Caco-2 (cell line): ENCODE measurements at regions not wholly inside any gene's neighbourhood (a gene's known extent, or its start where the extent isn't known, plus 50 kb on each side); places are given as distances from the start of the nearest gene placed in this dataset.

Experiments used
- BruUV-seq: library from RNA; stranded (reverse); fragments of 400-500 nt; replicated peaks from 2 replicates; lab custom pipeline; 2021; lab: Mats Ljungman, UMichigan
- CTCF ChIA-PET: fragments of 300-600 bp; sonication (Branson Sonifier 250); formaldehyde crosslinking; loops from one replicate; lab custom pipeline; 2022; ENCODE audit warnings: antibody characterized with exemption; lab: Charles Lee
- POLR2A ChIA-PET: fragments of 300-600 bp; sonication (Branson Sonifier 250); formaldehyde crosslinking; loops from one replicate; lab custom pipeline; 2022; ENCODE audit warnings: antibody characterized with exemption; lab: Charles Lee
- DNase-seq, 2 experiments: peaks; one replicate each; pipeline versions ENCODE4 v3.0.0 to v3.0.0-alpha.2; 2020 to 2022
- H3K27me3 ChIP-seq: replicated peaks from 2 replicates; pipeline ENCODE4 v1.6.0; 2011; ENCODE audit warnings: low read length; ENCODE audit not compliant: control insufficient read depth, insufficient read depth
- H3K36me3 ChIP-seq: 2 replicates; pipeline ENCODE4 v1.5.1; 2011; ENCODE audit warnings: low read length; ENCODE audit not compliant: control insufficient read depth, insufficient read depth
- H3K4me1 ChIP-seq: fragments of 250-450 bp; sonication (Bioruptor Pico); 2 replicates; pipeline ENCODE4 v1.5.1; 2020; ENCODE audit warnings: mild to moderate bottlenecking
- H3K4me3 ChIP-seq: 2 replicates; pipeline ENCODE4 v1.5.1; 2011; ENCODE audit warnings: low read depth, mild to moderate bottlenecking, control low read depth, low read length
- H3K9me3 ChIP-seq: fragments of 250-450 bp; sonication (Bioruptor Pico); 2 replicates; pipeline ENCODE4 v1.5.1; 2020; ENCODE audit warnings: mild to moderate bottlenecking, moderate library complexity
- H3K27ac Mint-ChIP-seq: one replicate; pipeline ENCODE4 v1.8.0; 2022; ENCODE audit warnings: mixed read lengths; ENCODE audit not compliant: unreplicated experiment
- H3K27me3 Mint-ChIP-seq: one replicate; pipeline ENCODE4 v1.8.0; 2022; ENCODE audit warnings: mixed read lengths; ENCODE audit not compliant: insufficient read depth, unreplicated experiment
- H3K36me3 Mint-ChIP-seq: one replicate; pipeline ENCODE4 v1.8.0; 2022; ENCODE audit warnings: mild to moderate bottlenecking, mixed read lengths; ENCODE audit not compliant: insufficient read depth, unreplicated experiment
- H3K4me1 Mint-ChIP-seq: one replicate; pipeline ENCODE4 v1.8.0; 2022; ENCODE audit warnings: low read depth, mixed read lengths; ENCODE audit not compliant: unreplicated experiment
- H3K4me3 Mint-ChIP-seq: one replicate; pipeline ENCODE4 v1.8.0; 2022; ENCODE audit warnings: mild to moderate bottlenecking, moderate library complexity, mixed read lengths; ENCODE audit not compliant: unreplicated experiment
- H3K9me3 Mint-ChIP-seq: one replicate; pipeline ENCODE4 v1.8.0; 2022; ENCODE audit warnings: mixed read lengths; ENCODE audit not compliant: unreplicated experiment
- intact Hi-C: fragments of 100-400 bp; cut with micrococcal nuclease; formaldehyde crosslinking; loops from one replicate; pipeline ENCODE4 v1.10.0; 2022; ENCODE audit not compliant: unreplicated experiment
- TF ChIP-seq, protein P1 (sequence below), 2 experiments: fragments of 200-600 bp in 1 of 2; IDR thresholded peaks; 1 replicate in 1 of 2; 2 replicates in 1 of 2; pipeline versions ENCODE4 v1.5.1 to v1.8.0; 2011 to 2022; ENCODE audit warnings: antibody characterized with exemption in 1 of 2, control low read depth in 1 of 2, inconsistent platforms in 1 of 2, low read depth in 1 of 2, low read length in 1 of 2, mild to moderate bottlenecking in 1 of 2, moderate library complexity in 1 of 2; ENCODE audit not compliant: insufficient read depth in 1 of 2, severe bottlenecking in 1 of 2, unreplicated experiment in 1 of 2

DNA sequence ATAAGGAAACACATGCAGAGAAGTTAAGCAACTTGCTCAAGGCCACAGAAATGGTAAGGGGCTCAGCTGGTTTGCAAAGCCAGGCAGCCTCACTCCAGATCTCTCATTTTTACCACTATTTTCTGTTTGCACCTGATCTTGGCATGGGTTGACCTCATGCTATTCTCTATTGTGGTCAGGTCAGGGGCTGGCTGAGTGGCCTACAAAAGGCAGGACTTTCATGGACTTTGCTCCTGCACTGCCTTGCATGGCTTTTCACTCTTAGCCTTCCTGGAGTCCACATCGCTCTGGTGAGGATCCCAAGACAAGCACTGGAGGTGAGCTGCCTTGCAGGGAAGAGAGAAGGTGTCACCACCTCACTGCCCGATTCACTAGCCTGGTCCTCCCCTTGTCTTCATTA, 56.8 kb upstream of the CSF3R start:
- Mint-ChIP-seq H3K27ac (no peak overlapping the region), H3K27me3 (peaks cover 7% of the 10 kb centered on the region), H3K4me3 (no peak overlapping the region), H3K36me3 (no peaks in the 10 kb centered on the region), H3K4me1 (no peaks in the 10 kb centered on the region), H3K9me3 (no peaks in the 10 kb centered on the region)
- ChIA-PET CTCF (no interaction called here), POLR2A (no interaction called here)
- H3K9me3 ChIP-seq = no peaks in the 10 kb centered on the region
- no peaks in the 10 kb centered on the region for H3K27me3 ChIP-seq
- TF ChIP-seq, protein P1, sequence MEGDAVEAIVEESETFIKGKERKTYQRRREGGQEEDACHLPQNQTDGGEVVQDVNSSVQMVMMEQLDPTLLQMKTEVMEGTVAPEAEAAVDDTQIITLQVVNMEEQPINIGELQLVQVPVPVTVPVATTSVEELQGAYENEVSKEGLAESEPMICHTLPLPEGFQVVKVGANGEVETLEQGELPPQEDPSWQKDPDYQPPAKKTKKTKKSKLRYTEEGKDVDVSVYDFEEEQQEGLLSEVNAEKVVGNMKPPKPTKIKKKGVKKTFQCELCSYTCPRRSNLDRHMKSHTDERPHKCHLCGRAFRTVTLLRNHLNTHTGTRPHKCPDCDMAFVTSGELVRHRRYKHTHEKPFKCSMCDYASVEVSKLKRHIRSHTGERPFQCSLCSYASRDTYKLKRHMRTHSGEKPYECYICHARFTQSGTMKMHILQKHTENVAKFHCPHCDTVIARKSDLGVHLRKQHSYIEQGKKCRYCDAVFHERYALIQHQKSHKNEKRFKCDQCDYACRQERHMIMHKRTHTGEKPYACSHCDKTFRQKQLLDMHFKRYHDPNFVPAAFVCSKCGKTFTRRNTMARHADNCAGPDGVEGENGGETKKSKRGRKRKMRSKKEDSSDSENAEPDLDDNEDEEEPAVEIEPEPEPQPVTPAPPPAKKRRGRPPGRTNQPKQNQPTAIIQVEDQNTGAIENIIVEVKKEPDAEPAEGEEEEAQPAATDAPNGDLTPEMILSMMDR (IDR thresholded peaks at IDR 0.05; ENCODE audit: insufficient read depth in 1 of 2, low read depth in 1 of 2, low read length in 1 of 2, severe bottlenecking in 1 of 2, unreplicated experiment in 1 of 2) = no peak
- no peaks in the 10 kb centered on the region for H3K36me3 ChIP-seq
- H3K4me3 ChIP-seq = no peak overlapping the region
- no TSS peak for BruUV-seq
- H3K4me1 ChIP-seq = no peaks in the 10 kb centered on the region
- DNase-seq = no peak
- intact Hi-C loops = no loop called here

GRCh38 chr1:36537991-36538390, 55.3 kb upstream of the CSF3R start:
- no peak overlapping the region for H3K4me3 Mint-ChIP-seq
- H3K27ac Mint-ChIP-seq = no peak overlapping the region
- DNase-seq = no peak
- Histone ChIP-seq H3K36me3 (no peaks in the 10 kb centered on the region), H3K27me3 (no peaks in the 10 kb centered on the region), H3K4me3 (no peak overlapping the region), H3K9me3 (no peaks in the 10 kb centered on the region), H3K4me1 (no peaks in the 10 kb centered on the region)
- no peaks in the 10 kb centered on the region for H3K36me3 Mint-ChIP-seq
- TF ChIP-seq, protein P1 (IDR thresholded peaks at IDR 0.05; ENCODE audit: insufficient read depth in 1 of 2, low read depth in 1 of 2, low read length in 1 of 2, severe bottlenecking in 1 of 2, unreplicated experiment in 1 of 2) = no peak
- ChIA-PET CTCF (no interaction called here), POLR2A (no interaction called here)
- H3K27me3 Mint-ChIP-seq = peaks cover 10% of the 10 kb centered on the region
- H3K4me1 Mint-ChIP-seq = no peaks in the 10 kb centered on the region
- intact Hi-C loops = no loop called here
- H3K9me3 Mint-ChIP-seq = no peaks in the 10 kb centered on the region
- BruUV-seq = no TSS peak

DNA sequence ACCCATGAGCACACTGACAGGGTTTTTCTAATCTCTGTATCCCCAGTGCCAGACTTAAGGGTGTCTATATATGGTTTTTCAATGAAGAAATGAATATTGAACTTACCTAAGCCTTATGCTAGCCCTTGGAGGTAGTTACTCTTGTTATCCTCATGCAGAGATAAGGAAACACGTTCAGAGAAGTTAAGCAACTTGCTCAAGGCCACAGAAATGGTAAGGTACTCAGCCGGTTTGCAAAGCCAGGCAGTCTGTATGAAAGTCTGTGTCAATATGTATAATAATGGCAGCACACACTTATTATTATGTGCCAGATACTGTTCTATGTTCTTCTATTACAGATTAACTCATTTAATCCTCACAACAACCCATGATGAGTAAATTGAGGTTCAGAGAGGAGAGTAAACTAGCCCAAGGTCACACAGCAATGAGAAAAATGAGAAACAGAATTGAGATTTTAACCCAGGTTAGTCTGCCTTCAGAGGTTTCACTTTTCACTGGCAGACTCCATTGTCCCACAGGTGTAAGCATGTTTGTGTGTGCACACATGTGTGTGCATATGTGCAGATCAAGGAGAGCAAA, 54.6 kb upstream of the CSF3R start:
- TF ChIP-seq, protein P1 (IDR thresholded peaks at IDR 0.05; ENCODE audit: insufficient read depth in 1 of 2, low read depth in 1 of 2, low read length in 1 of 2, severe bottlenecking in 1 of 2, unreplicated experiment in 1 of 2) = no peak
- BruUV-seq = no TSS peak
- H3K4me3 ChIP-seq = no peak overlapping the region
- POLR2A ChIA-PET = no interaction called here
- no peak overlapping the region for H3K4me3 Mint-ChIP-seq
- no peaks in the 10 kb centered on the region for H3K9me3 Mint-ChIP-seq
- no peaks in the 10 kb centered on the region for H3K27me3 ChIP-seq
- H3K36me3 Mint-ChIP-seq = no peaks in the 10 kb centered on the region
- intact Hi-C loops = no loop called here
- CTCF ChIA-PET = no interaction called here
- H3K36me3 ChIP-seq = no peaks in the 10 kb centered on the region
- no peaks in the 10 kb centered on the region for H3K4me1 Mint-ChIP-seq
- H3K4me1 ChIP-seq = no peaks in the 10 kb centered on the region
- H3K27ac Mint-ChIP-seq = no peak overlapping the region
- no peaks in the 10 kb centered on the region for H3K9me3 ChIP-seq
- H3K27me3 Mint-ChIP-seq = peaks cover 10% of the 10 kb centered on the region
- DNase-seq = no peak
